Trophoblast cell (in vitro differentiated cells and primary cell): ENCODE measurements at regions not wholly inside any gene's neighbourhood (a gene's known extent, or its start where the extent isn't known, plus 50 kb on each side); places are given as distances from the start of the nearest gene placed in this dataset.

Experiments used
- DNase-seq, 2 donors: peaks; one replicate each; pipeline ENCODE4 v3.0.0-alpha.2; 2016
- H2AFZ ChIP-seq: 2 replicates; pipeline ENCODE4 v1.6.1; 2013; ENCODE audit warnings: low read length, moderate library complexity, mild to moderate bottlenecking; ENCODE audit not compliant: insufficient read depth, poor library complexity
- H2AK5ac ChIP-seq: 2 replicates; pipeline ENCODE4 v1.6.1; 2013; ENCODE audit warnings: mild to moderate bottlenecking, low read length
- H2BK120ac ChIP-seq: 2 replicates; pipeline ENCODE4 v1.6.1; 2013; ENCODE audit warnings: low read length, mild to moderate bottlenecking, moderate library complexity; ENCODE audit not compliant: insufficient read depth, poor library complexity
- H2BK12ac ChIP-seq: 2 replicates; pipeline ENCODE4 v1.6.1; 2013; ENCODE audit warnings: mild to moderate bottlenecking, low read length, moderate library complexity
- H2BK5ac ChIP-seq: 2 replicates; pipeline ENCODE4 v1.6.1; 2013; ENCODE audit warnings: low read length, low read depth, moderate library complexity, mild to moderate bottlenecking; ENCODE audit not compliant: poor library complexity
- H3K14ac ChIP-seq: 2 replicates; pipeline ENCODE4 v1.6.1; 2013; ENCODE audit warnings: mild to moderate bottlenecking, low read length
- H3K18ac ChIP-seq: 2 replicates; pipeline ENCODE4 v1.6.1; 2013; ENCODE audit warnings: mild to moderate bottlenecking, low read length
- H3K23ac ChIP-seq: 2 replicates; pipeline ENCODE4 v1.6.1; 2013; ENCODE audit warnings: low read length
- H3K27ac ChIP-seq: 2 replicates; pipeline ENCODE4 v1.5.1; 2013; ENCODE audit warnings: low read depth, mild to moderate bottlenecking, inconsistent platforms, low read length, moderate library complexity
- H3K27me3 ChIP-seq: 2 replicates; pipeline ENCODE4 v1.6.1; 2013; ENCODE audit warnings: inconsistent platforms, mild to moderate bottlenecking, low read length, moderate library complexity; ENCODE audit not compliant: insufficient read depth
- H3K36me3 ChIP-seq, 2 experiments: 1 replicate in 1 of 2; 2 replicates in 1 of 2; pipeline ENCODE4 v1.6.1; 2013; ENCODE audit warnings: low read length in 2 of 2, mild to moderate bottlenecking in 2 of 2, moderate library complexity in 1 of 2; ENCODE audit not compliant: insufficient read depth in 2 of 2, control insufficient read depth in 1 of 2
- H3K4ac ChIP-seq: 2 replicates; pipeline ENCODE4 v1.6.1; 2013; ENCODE audit warnings: low read depth, mild to moderate bottlenecking, low read length, moderate library complexity
- H3K4me1 ChIP-seq, 2 experiments: 1 replicate in 1 of 2; 2 replicates in 1 of 2; pipeline ENCODE4 v1.6.1; 2013; ENCODE audit warnings: low read length in 2 of 2, mild to moderate bottlenecking in 2 of 2, moderate library complexity in 1 of 2; ENCODE audit not compliant: insufficient read depth in 2 of 2, control insufficient read depth in 1 of 2
- H3K4me2 ChIP-seq: 2 replicates; pipeline ENCODE4 v1.6.1; 2013; ENCODE audit warnings: inconsistent platforms, mild to moderate bottlenecking, low read length, moderate library complexity
- H3K4me3 ChIP-seq: 2 replicates; pipeline ENCODE4 v1.5.1; 2013; ENCODE audit warnings: mild to moderate bottlenecking, low read depth, low read length, inconsistent platforms
- H3K79me1 ChIP-seq: one replicate; pipeline ENCODE4 v1.6.1; 2013; ENCODE audit warnings: low read length
- H3K79me2 ChIP-seq: 2 replicates; pipeline ENCODE4 v1.6.1; 2013; ENCODE audit warnings: low read length, mild to moderate bottlenecking; ENCODE audit not compliant: control insufficient read depth, insufficient read depth, poor library complexity
- H3K9ac ChIP-seq: 2 replicates; pipeline ENCODE4 v1.6.1; 2013; ENCODE audit warnings: mild to moderate bottlenecking, low read length
- H3K9me3 ChIP-seq: 2 replicates; pipeline ENCODE4 v1.6.1; 2013; ENCODE audit warnings: low read depth, mild to moderate bottlenecking, control low read depth, inconsistent platforms, low read length; ENCODE audit not compliant: insufficient read depth
- H4K12ac ChIP-seq: 2 replicates; pipeline ENCODE4 v1.6.1; 2013; ENCODE audit warnings: low read depth, mild to moderate bottlenecking, low read length, moderate library complexity
- H4K8ac ChIP-seq: 2 replicates; pipeline ENCODE4 v1.6.1; 2013; ENCODE audit warnings: low read depth, mild to moderate bottlenecking, low read length, moderate library complexity
- H4K91ac ChIP-seq: one replicate; pipeline ENCODE4 v1.6.1; 2013; ENCODE audit warnings: low read depth, mild to moderate bottlenecking, low read length, moderate library complexity
- WGBS: extraction: QIAGEN DNeasy Blood & Tissue Kit; methylation state at CpG from one replicate; pipeline ENCODE4 v1.1.7; 2013; ENCODE audit warnings: missing lambda C conversion rate; ENCODE audit not compliant: insufficient read length, insufficient coverage; ENCODE audit errors: extremely low coverage; 5-methylcytosine and 5-hydroxymethylcytosine counted together

GRCh38 chr11:25777343-25777742, 554.6 kb upstream of the ANO3 start:
- no peaks in the 10 kb centered on the region for H3K36me3 ChIP-seq
- no peak overlapping the region for H2BK5ac ChIP-seq
- H3K27ac ChIP-seq: no peak overlapping the region
- no peak overlapping the region for H3K4me3 ChIP-seq
- no peak overlapping the region for H2BK12ac ChIP-seq
- H3K23ac ChIP-seq: no peak overlapping the region
- H2AFZ ChIP-seq: no peak overlapping the region
- no peaks in the 10 kb centered on the region for H3K27me3 ChIP-seq
- H3K4ac ChIP-seq: no peak overlapping the region
- H3K79me1 ChIP-seq: no peaks in the 10 kb centered on the region
- H3K4me2 ChIP-seq: no peak overlapping the region
- no peak overlapping the region for H3K14ac ChIP-seq
- no peak overlapping the region for H3K18ac ChIP-seq
- H4K12ac ChIP-seq: no peak overlapping the region
- no peaks in the 10 kb centered on the region for H3K4me1 ChIP-seq
- no peak overlapping the region for H2AK5ac ChIP-seq
- H3K9ac ChIP-seq: no peak overlapping the region
- DNase-seq: no peak
- no CpG with 5 or more reads among the region's 2 CpGs for WGBS
- no peaks in the 10 kb centered on the region for H3K79me2 ChIP-seq
- no peak overlapping the region for H4K91ac ChIP-seq
- H4K8ac ChIP-seq: no peak overlapping the region
- H3K9me3 ChIP-seq: no peaks in the 10 kb centered on the region
- no peak overlapping the region for H2BK120ac ChIP-seq

DNA sequence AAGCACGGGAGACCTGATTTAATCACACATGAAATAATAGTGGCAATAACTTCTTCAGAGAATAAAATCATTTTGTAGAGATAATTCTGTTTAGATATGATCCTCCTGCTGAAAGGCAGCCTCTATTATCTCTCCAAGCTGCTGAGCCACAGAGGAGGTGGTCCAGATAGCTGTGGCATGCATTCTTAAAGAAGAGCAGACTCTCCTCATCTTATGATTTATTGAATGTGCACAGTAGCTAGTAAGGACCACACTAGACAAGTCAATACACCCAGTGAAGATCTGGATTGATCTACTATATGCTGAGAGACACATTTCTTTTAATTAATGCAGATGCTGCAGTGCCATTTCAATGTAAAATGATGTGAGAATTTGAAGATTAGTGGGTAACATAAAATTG, 552.9 kb upstream of the ANO3 start:
- H4K8ac ChIP-seq: no peak overlapping the region
- no peak overlapping the region for H3K14ac ChIP-seq
- WGBS: no CpG with 5 or more reads among the region's 1 CpG
- H3K9ac ChIP-seq: no peak overlapping the region
- H2BK5ac ChIP-seq: no peak overlapping the region
- no peak overlapping the region for H3K27ac ChIP-seq
- no peak overlapping the region for H3K18ac ChIP-seq
- H3K4me3 ChIP-seq: no peak overlapping the region
- no peak overlapping the region for H2AK5ac ChIP-seq
- no peaks in the 10 kb centered on the region for H3K79me1 ChIP-seq
- no peak overlapping the region for H2AFZ ChIP-seq
- no peak overlapping the region for H2BK120ac ChIP-seq
- H4K12ac ChIP-seq: no peak overlapping the region
- H3K27me3 ChIP-seq: no peaks in the 10 kb centered on the region
- H3K4me2 ChIP-seq: no peak overlapping the region
- no peak overlapping the region for H3K23ac ChIP-seq
- no peak overlapping the region for H3K4ac ChIP-seq
- no peak overlapping the region for H4K91ac ChIP-seq
- no peaks in the 10 kb centered on the region for H3K36me3 ChIP-seq
- H3K9me3 ChIP-seq: no peaks in the 10 kb centered on the region
- no peaks in the 10 kb centered on the region for H3K79me2 ChIP-seq
- H3K4me1 ChIP-seq: no peaks in the 10 kb centered on the region
- no peak for DNase-seq
- H2BK12ac ChIP-seq: no peak overlapping the region

GRCh38 chr11:25787416-25787815, 544.5 kb upstream of the ANO3 start:
- Histone ChIP-seq H3K79me2 (no peaks in the 10 kb centered on the region), H2BK5ac (no peak overlapping the region), H4K12ac (no peak overlapping the region), H3K4me2 (no peak overlapping the region), H2AFZ (no peak overlapping the region), H3K79me1 (no peaks in the 10 kb centered on the region), H4K8ac (no peak overlapping the region), H3K27me3 (no peaks in the 10 kb centered on the region), H4K91ac (no peak overlapping the region), H3K36me3 (no peaks in the 10 kb centered on the region), H3K27ac (no peak overlapping the region), H2AK5ac (no peak overlapping the region), H2BK120ac (no peak overlapping the region), H3K9me3 (no peaks in the 10 kb centered on the region), H3K14ac (no peak overlapping the region), H3K4me1 (no peaks in the 10 kb centered on the region), H3K18ac (no peak overlapping the region), H3K4me3 (no peak overlapping the region), H3K4ac (no peak overlapping the region), H2BK12ac (no peak overlapping the region), H3K9ac (no peak overlapping the region), H3K23ac (no peak overlapping the region)
- no CpG with 5 or more reads among the region's 3 CpGs for WGBS
- DNase-seq: no peak

DNA sequence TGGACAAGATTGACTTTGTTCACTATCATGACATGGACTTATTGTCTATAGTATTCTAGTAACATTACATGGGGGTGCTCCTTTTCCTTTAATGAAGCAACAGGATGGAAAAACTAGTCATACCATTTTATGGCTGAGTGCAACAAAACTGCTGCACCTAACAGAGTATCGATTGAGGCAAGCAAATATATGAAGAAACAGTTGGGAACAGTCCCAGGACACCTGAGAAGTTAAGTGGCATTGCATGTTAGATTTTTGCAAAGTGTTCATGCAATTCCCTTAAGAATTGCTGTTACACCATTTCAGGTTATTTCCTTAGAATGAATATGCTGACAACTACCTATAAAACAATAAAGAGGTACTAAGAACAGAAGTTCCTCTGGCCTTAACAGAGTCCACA, 541.5 kb upstream of the ANO3 start:
- H3K9me3 ChIP-seq: peaks cover 2% of the 10 kb centered on the region
- H3K27ac ChIP-seq: no peak overlapping the region
- H2BK12ac ChIP-seq: no peak overlapping the region
- H3K4me1 ChIP-seq: no peaks in the 10 kb centered on the region
- H3K4me3 ChIP-seq: no peak overlapping the region
- no peak overlapping the region for H3K9ac ChIP-seq
- H3K79me1 ChIP-seq: no peaks in the 10 kb centered on the region
- H3K23ac ChIP-seq: no peak overlapping the region
- H3K27me3 ChIP-seq: no peaks in the 10 kb centered on the region
- H4K8ac ChIP-seq: no peak overlapping the region
- no peak overlapping the region for H3K4me2 ChIP-seq
- DNase-seq: no peak
- no peak overlapping the region for H3K4ac ChIP-seq
- H4K91ac ChIP-seq: no peak overlapping the region
- no peaks in the 10 kb centered on the region for H3K79me2 ChIP-seq
- H2AK5ac ChIP-seq: no peak overlapping the region
- WGBS: no CpG with 5 or more reads among the region's 1 CpG
- H4K12ac ChIP-seq: no peak overlapping the region
- H2AFZ ChIP-seq: no peak overlapping the region
- no peaks in the 10 kb centered on the region for H3K36me3 ChIP-seq
- no peak overlapping the region for H3K18ac ChIP-seq
- no peak overlapping the region for H3K14ac ChIP-seq
- no peak overlapping the region for H2BK120ac ChIP-seq
- H2BK5ac ChIP-seq: no peak overlapping the region
